H7 (cell line): ENCODE measurements at regions not wholly inside any gene's neighbourhood (a gene's known extent, or its start where the extent isn't known, plus 50 kb on each side); places are given as distances from the start of the nearest gene placed in this dataset.
A peak's percentile ranks its signal among the peaks of the same experiment; 100 is the strongest.

ENCODE experiments used
- DNase-seq: peaks from one replicate; pipeline ENCODE4 v3.0.0; 2012
- H3K27me3 ChIP-seq: 2 replicates; pipeline ENCODE4 v1.6.0; 2011; ENCODE audit warnings: mild to moderate bottlenecking, low read length; ENCODE audit not compliant: control insufficient read depth, insufficient read depth
- H3K36me3 ChIP-seq: replicated peaks from 2 replicates; pipeline ENCODE4 v1.5.1; 2011; ENCODE audit warnings: low read length; ENCODE audit not compliant: control insufficient read depth, insufficient read depth
- H3K4me3 ChIP-seq: 2 replicates; pipeline ENCODE4 v1.5.1; 2011; ENCODE audit warnings: low read depth, mild to moderate bottlenecking, control low read depth, low read length, moderate library complexity; ENCODE audit not compliant: insufficient read depth

DNA sequence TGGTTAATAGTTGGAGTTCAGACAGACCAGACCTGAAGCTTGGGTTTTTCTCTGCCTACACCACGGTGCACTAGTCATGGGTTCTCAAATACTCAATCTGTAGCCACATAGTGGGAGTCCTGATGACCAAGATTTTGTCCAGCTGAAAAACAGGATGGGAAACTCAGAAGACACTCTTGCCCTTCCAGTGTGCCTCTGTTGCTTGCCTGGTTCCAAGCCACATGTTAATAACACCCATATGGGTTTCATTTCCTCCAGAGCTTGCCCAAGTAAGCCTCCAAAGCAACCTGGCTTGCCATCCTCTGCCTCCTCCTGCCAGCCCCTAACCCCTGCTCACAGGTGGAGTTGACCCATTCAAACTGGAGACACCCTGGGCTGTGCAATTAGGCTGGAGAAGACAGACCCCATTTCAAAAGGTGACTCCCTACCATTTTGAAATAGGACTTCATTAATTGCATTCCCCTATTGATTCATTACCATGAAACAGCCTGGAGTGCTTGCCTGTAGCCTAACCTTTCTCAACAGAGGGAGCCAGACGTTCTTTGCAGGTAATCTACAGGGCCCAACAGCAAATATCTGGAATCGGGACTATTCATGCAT lies 108.0 kb upstream of the HABP2 start:
- no peak for DNase-seq
- Histone ChIP-seq H3K27me3 (no peaks in the 10 kb centered on the region), H3K4me3 (no peak overlapping the region), H3K36me3 (no peaks in the 10 kb centered on the region)

- no peak for DNase-seq
- Histone ChIP-seq H3K36me3 (no peaks in the 10 kb centered on the region), H3K4me3 (no peak overlapping the region), H3K27me3 (no peaks in the 10 kb centered on the region)
Measured at GRCh38 chr10:113445736-113446135, 107.1 kb upstream of the HABP2 start.

- H3K36me3 ChIP-seq, result no peaks in the 10 kb centered on the region
- no peaks in the 10 kb centered on the region for H3K27me3 ChIP-seq
- no peak overlapping the region for H3K4me3 ChIP-seq
- no peak for DNase-seq
Measured at GRCh38 chr10:113446739-113447138, 106.1 kb upstream of the HABP2 start.

- Histone ChIP-seq H3K36me3 (no peaks in the 10 kb centered on the region), H3K27me3 (no peaks in the 10 kb centered on the region), H3K4me3 (no peak overlapping the region)
- no peak for DNase-seq
Measured at GRCh38 chr10:113447278-113447677, 105.6 kb upstream of the HABP2 start.

- H3K4me3 ChIP-seq, result no peak overlapping the region
- H3K27me3 ChIP-seq, result no peaks in the 10 kb centered on the region
- DNase-seq, result no peak
- no peaks in the 10 kb centered on the region for H3K36me3 ChIP-seq
Measured at GRCh38 chr10:113449006-113449695, 103.7 kb upstream of the HABP2 start.

GRCh38 chr10:113450046-113450804 lies 102.6 kb upstream of the HABP2 start:
- Histone ChIP-seq H3K4me3 (no peak overlapping the region), H3K36me3 (no peaks in the 10 kb centered on the region), H3K27me3 (no peaks in the 10 kb centered on the region)
- no peak for DNase-seq

DNA sequence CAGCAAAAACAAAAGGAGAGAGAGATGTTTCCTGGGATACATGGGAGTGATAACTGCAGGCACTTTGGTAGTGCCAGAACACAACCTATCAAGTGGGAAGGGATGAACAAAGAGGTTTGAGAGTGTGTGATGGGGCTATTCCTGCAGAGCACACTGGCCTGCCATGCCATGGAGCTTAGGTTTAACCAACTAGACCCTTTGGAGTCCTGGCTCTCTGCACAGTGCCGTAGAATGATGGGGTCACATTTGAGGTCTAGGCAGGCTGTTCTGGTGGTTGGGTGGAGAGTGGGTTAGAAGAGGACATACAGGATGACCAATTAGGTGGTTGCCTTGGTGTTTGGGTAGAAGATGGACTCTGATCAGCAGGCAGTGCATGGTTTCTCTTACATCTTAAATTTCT lies 101.9 kb upstream of the HABP2 start:
- no peak for DNase-seq
- H3K27me3 ChIP-seq, result no peaks in the 10 kb centered on the region
- H3K4me3 ChIP-seq, result no peak overlapping the region
- no peaks in the 10 kb centered on the region for H3K36me3 ChIP-seq

DNA sequence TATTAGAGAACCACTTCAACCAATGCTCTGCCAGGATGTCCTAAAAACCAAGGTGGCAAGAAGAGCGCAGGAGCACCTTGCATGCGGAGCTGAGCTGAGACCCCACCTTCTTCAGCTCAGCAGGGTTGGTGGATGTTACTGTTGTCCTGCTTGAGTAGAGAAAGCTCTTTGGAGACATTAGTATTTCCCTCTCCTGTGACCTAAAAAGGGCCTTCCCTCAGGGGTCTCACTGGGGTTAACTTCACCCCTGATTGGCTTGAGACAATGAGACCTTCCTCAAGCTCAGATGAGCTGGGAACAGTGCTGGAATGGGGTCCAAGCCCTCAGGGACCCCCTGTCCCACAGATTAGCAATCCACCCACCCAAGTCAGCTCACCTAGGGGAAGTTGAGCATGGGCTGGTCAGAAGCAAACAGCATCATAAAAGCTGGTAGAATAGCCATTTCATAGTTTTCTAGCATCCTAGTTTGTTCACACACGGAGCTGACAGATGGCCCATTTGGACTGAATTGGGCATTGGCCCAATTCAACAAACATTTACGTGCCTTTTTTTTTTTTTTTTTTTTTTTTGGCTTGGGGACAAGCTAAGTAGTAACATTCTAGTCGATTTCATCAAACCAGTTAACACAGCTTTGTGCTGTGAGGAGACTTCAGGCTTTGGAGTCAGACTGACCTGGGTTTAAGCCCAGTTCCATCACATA lies 100.6 kb upstream of the HABP2 start:
- no peak for DNase-seq
- H3K36me3 ChIP-seq, result no peaks in the 10 kb centered on the region
- H3K4me3 ChIP-seq, result no peak overlapping the region
- H3K27me3 ChIP-seq, result no peaks in the 10 kb centered on the region

DNA sequence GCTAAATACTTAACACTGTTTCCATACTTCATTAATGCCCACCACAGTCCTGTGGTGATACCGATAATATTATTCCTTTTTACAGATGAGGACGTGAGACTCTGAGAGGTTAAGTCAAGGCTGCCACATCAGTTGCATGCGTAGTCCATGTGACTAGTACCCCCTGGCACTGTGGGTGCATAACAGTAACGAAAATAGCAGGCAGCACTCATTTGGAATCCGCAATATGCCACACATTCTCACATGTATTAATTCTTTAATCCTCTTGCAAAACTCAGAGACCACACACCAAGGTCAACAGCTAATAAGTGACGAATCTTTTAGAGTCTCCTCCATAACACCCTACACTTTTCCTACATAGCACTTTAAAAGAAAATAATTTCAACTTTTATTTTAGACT lies 99.5 kb upstream of the HABP2 start:
- no peaks in the 10 kb centered on the region for H3K27me3 ChIP-seq
- no peak for DNase-seq
- H3K36me3 ChIP-seq, result no peaks in the 10 kb centered on the region
- H3K4me3 ChIP-seq, result no peak overlapping the region

GRCh38 chr10:113454341-113455061 lies 98.4 kb upstream of the HABP2 start:
- Histone ChIP-seq H3K36me3 (no peaks in the 10 kb centered on the region), H3K4me3 (no peak overlapping the region), H3K27me3 (no peaks in the 10 kb centered on the region)
- peak; percentile 82 for DNase-seq

GRCh38 chr10:113455947-113456346 lies 96.9 kb upstream of the HABP2 start:
- H3K27me3 ChIP-seq, result no peaks in the 10 kb centered on the region
- no peak overlapping the region for H3K4me3 ChIP-seq
- no peak for DNase-seq
- no peaks in the 10 kb centered on the region for H3K36me3 ChIP-seq

- Histone ChIP-seq H3K36me3 (no peaks in the 10 kb centered on the region), H3K27me3 (no peaks in the 10 kb centered on the region), H3K4me3 (no peak overlapping the region)
- DNase-seq, result no peak
Measured at GRCh38 chr10:113456741-113457140, 96.1 kb upstream of the HABP2 start.

DNA sequence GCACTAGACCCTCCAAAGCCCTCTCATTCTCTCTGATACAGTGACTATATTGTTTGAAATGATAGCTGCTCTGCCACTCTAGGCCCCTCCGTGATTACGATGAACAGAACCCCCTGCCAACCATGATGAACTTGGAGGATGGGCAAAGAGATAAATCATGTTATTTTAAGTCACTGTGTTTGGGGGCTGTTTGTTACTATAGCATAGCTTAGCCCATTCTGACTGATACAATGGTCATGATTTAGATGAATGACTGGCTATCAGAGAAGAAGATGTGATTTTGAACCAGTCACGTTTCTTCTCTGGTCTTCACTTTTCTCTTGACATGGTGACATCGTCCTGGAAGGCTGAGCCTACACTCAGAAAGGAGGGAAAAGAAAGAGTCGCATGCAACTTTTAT lies 95.4 kb upstream of the HABP2 start:
- Histone ChIP-seq H3K4me3 (no peak overlapping the region), H3K36me3 (no peaks in the 10 kb centered on the region), H3K27me3 (no peaks in the 10 kb centered on the region)
- DNase-seq, result no peak

DNA sequence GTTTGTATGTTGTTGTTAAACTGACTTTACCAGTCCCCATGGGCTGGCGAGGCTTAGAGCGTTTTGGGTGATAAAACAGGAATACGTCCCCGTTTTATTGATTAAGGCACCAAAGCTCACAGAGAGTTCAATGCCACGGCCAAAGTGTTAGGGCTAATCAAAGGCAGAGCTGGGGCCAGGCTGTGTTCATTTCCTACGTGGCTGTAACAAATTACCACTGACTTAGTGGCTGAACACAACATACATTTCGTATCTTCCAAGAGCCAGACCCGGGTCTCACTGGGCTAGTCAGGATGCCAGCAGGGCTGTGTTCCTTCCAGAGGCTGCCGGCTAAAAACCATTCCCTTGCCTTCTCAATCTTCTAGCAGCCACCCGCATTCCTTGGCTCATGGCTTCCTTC lies 94.4 kb upstream of the HABP2 start:
- Histone ChIP-seq H3K4me3 (no peak overlapping the region), H3K27me3 (no peaks in the 10 kb centered on the region), H3K36me3 (no peaks in the 10 kb centered on the region)
- no peak for DNase-seq
